ENCODE measurements at regions not wholly inside any gene's neighbourhood (a gene's known extent, or its start where the extent isn't known, plus 50 kb on each side); places are given as distances from the start of the nearest gene placed in this dataset.

GRCh38 chr5:2250365-2250950, 367.7 kb upstream of the IRX4 start:
- WGBS, 2 experiments (ENCODE audit: extremely low coverage in 1 of 2, insufficient coverage in 1 of 2, insufficient read length in 1 of 2, insufficient replicate concordance in 2 of 2, low coverage in 1 of 2, low lambda C conversion rate in 2 of 2, missing lambda C conversion rate in 1 of 2) = 96% methylated on average over 12 of the region's 12 CpGs; no CpG with 5 or more reads in 1 of the 2 experiments
- H3K27ac ChIP-seq (ENCODE audit: low read depth, low read length) = no peak overlapping the region
- FAIRE-seq = no peak
- TF ChIP-seq KDM1A (IDR thresholded peaks at IDR 0.05; ENCODE audit: borderline replicate concordance, low read length) (no peak), SIX5 (IDR thresholded peaks at IDR 0.05; ENCODE audit: low read depth, low read length) (no peak), ASH2L (IDR thresholded peaks at IDR 0.05; ENCODE audit: low read length) (no peak), PHF8 (conservative IDR thresholded peaks at IDR 0.05; ENCODE audit: low read depth, low read length) (no peak), CBX8 (IDR thresholded peaks at IDR 0.05; ENCODE audit: borderline replicate concordance, low read depth, low read length) (no peak), HDAC2 (IDR thresholded peaks at IDR 0.05; ENCODE audit: borderline replicate concordance in 1 of 2, low read depth in 2 of 2, low read length in 2 of 2) (no peak), GTF2F1 (IDR thresholded peaks at IDR 0.05; ENCODE audit: borderline replicate concordance, low read depth, low read length) (no peak), ATF2 (IDR thresholded peaks at IDR 0.05; ENCODE audit: low read length) (no peak), SP2 (IDR thresholded peaks at IDR 0.05; ENCODE audit: low read length) (no peak), HDAC6 (IDR thresholded peaks at IDR 0.05; ENCODE audit: low read depth, low read length) (no peak), MAX (IDR thresholded peaks at IDR 0.05) (no peak)

More at GRCh38 chr5:2250365-2250950, 367.7 kb upstream of the IRX4 start:
- H3K4me2 ChIP-seq (ENCODE audit: insufficient read depth in 1 of 2, low read depth in 2 of 2, low read length in 2 of 2) = no peak overlapping the region
- H4K91ac ChIP-seq (replicated peaks; ENCODE audit: insufficient read length, low read length) = no peak overlapping the region
- H3K18ac ChIP-seq (ENCODE audit: extremely low read depth, low read length) = no peak overlapping the region
- no peaks in the 10 kb centered on the region for H3K27me3 ChIP-seq (replicated peaks in 1 of 4; ENCODE audit: control insufficient read depth in 3 of 4, extremely low read depth in 1 of 4, insufficient read depth in 3 of 4, low read length in 3 of 4)
- no peaks in the 10 kb centered on the region for H3K79me1 ChIP-seq (ENCODE audit: low read depth, low read length)
- H3K36me3 ChIP-seq (ENCODE audit: control insufficient read depth in 2 of 4, insufficient read depth in 4 of 4, low read length in 3 of 4) = no peaks in the 10 kb centered on the region
- ChIA-PET POLR2A (ENCODE audit: partially characterized antibody) (no interaction called here), CTCF (ENCODE audit: partially characterized antibody) (interaction anchor here (0.6 kb wide), 1 partner anchor 137 kb away, joined by 3 read pairs; no protein-coding TSS in a partner anchor)
- H2BK20ac ChIP-seq (ENCODE audit: low read length) = no peak overlapping the region
- no peaks in the 10 kb centered on the region; a peak in 1 of 7 replicates for H3K4me1 ChIP-seq (replicated peaks in 1 of 4; ENCODE audit: control insufficient read depth in 3 of 4, insufficient read depth in 4 of 4, low read length in 3 of 4)
- H4K5ac ChIP-seq (ENCODE audit: insufficient read length, low read depth, low read length) = no peak overlapping the region
- no peaks in the 10 kb centered on the region for H4K20me1 ChIP-seq (replicated peaks in 1 of 2; ENCODE audit: control insufficient read depth in 1 of 2, insufficient read depth in 2 of 2, low read length in 2 of 2)
- peaks cover 4 to 5% of the 10 kb centered on the region in 2 experiments; a peak in 1 of 4 replicates for H3K9me3 ChIP-seq (ENCODE audit: insufficient read depth in 2 of 2, low read depth in 1 of 2, low read length in 1 of 2)
- no peak overlapping the region for H2BK12ac ChIP-seq (ENCODE audit: low read depth, low read length)
- no peak for DNase-seq (ENCODE audit: low read depth in 1 of 2, low spot score in 2 of 2)
- no peak overlapping the region for H4K8ac ChIP-seq (ENCODE audit: extremely low read depth, insufficient read depth, low read length)
- H3K4me3 ChIP-seq (ENCODE audit: extremely low read depth in 1 of 4, insufficient read depth in 2 of 4, low read depth in 3 of 4, low read length in 4 of 4) = no peak overlapping the region
- H2BK5ac ChIP-seq (ENCODE audit: low read depth, low read length) = no peak overlapping the region
- H2BK120ac ChIP-seq (replicated peaks; ENCODE audit: low read depth, low read length) = no peak overlapping the region
- H3K79me2 ChIP-seq (ENCODE audit: control insufficient read depth in 1 of 2, insufficient read depth in 2 of 2, low read length in 2 of 2) = no peaks in the 10 kb centered on the region
- H2BK15ac ChIP-seq (ENCODE audit: low read length) = no peak overlapping the region
- no peak overlapping the region for H3K14ac ChIP-seq (ENCODE audit: insufficient read length)
- H3K9ac ChIP-seq (replicated peaks in 1 of 4; ENCODE audit: extremely low read depth in 1 of 4, low read depth in 3 of 4, low read length in 3 of 4) = no peak overlapping the region
- H2AFZ ChIP-seq (ENCODE audit: low read length) = no peak overlapping the region
- H2AK5ac ChIP-seq (ENCODE audit: low read depth, low read length) = no peak overlapping the region
- no peak overlapping the region for H3K23ac ChIP-seq (ENCODE audit: insufficient read length)
- no peak overlapping the region for H3K56ac ChIP-seq (replicated peaks; ENCODE audit: insufficient read length, low read depth, low read length)
- H3K23me2 ChIP-seq (ENCODE audit: low read depth, low read length) = 0 out of 2 replicates have a peak, but pooled peaks cover 2% of the 10 kb centered on the region
- no peak overlapping the region for H3K4ac ChIP-seq (replicated peaks; ENCODE audit: insufficient read length, low read depth, low read length)

Data from H1 (cell line).